ENCODE measurements at regions not wholly inside any gene's neighbourhood (a gene's known extent, or its start where the extent isn't known, plus 50 kb on each side); places are given as distances from the start of the nearest gene placed in this dataset.

- no peak for TF ChIP-seq YY1 (IDR thresholded peaks at IDR 0.05; ENCODE audit: insufficient read depth, insufficient read length)
- TF ChIP-seq SUZ12 (IDR thresholded peaks at IDR 0.05; ENCODE audit: extremely low read depth, insufficient read depth, insufficient read length), result no peak
Measured at GRCh38 chr10:78899098-78899754, 169.5 kb upstream of the ZMIZ1 start.
